ENCODE measurements at regions not wholly inside any gene's neighbourhood (a gene's known extent, or its start where the extent isn't known, plus 50 kb on each side); places are given as distances from the start of the nearest gene placed in this dataset.

- TF ChIP-seq CTCF (IDR thresholded peaks at IDR 0.05; ENCODE audit: extremely low read depth, missing control alignments), result no peak
- no peak for DNase-seq (ENCODE audit: low spot score)
Measured at GRCh38 chr1:60359431-60359830, 285.9 kb upstream of the C1orf87 start.

GRCh38 chr1:60350531-60350930 is 277.0 kb upstream of the C1orf87 start:
- no peak for DNase-seq (ENCODE audit: low spot score)
- TF ChIP-seq CTCF (IDR thresholded peaks at IDR 0.05; ENCODE audit: extremely low read depth, missing control alignments), result no peak

- no peak for DNase-seq (ENCODE audit: low spot score)
- no peak for TF ChIP-seq CTCF (IDR thresholded peaks at IDR 0.05; ENCODE audit: extremely low read depth, missing control alignments)
Measured at GRCh38 chr1:60348884-60349283, 275.3 kb upstream of the C1orf87 start.

- no peak for DNase-seq (ENCODE audit: low spot score)
- no peak for TF ChIP-seq CTCF (IDR thresholded peaks at IDR 0.05; ENCODE audit: extremely low read depth, missing control alignments)
Measured at GRCh38 chr1:60345621-60346020, 272.1 kb upstream of the C1orf87 start.

GRCh38 chr1:60345049-60345448 is 271.5 kb upstream of the C1orf87 start:
- DNase-seq (ENCODE audit: low spot score), result no peak
- TF ChIP-seq CTCF (IDR thresholded peaks at IDR 0.05; ENCODE audit: extremely low read depth, missing control alignments), result no peak

- DNase-seq (ENCODE audit: low spot score), result no peak
- TF ChIP-seq CTCF (IDR thresholded peaks at IDR 0.05; ENCODE audit: extremely low read depth, missing control alignments), result no peak
Measured at GRCh38 chr1:60343736-60344135, 270.2 kb upstream of the C1orf87 start.

GRCh38 chr1:60342569-60342968 is 269.0 kb upstream of the C1orf87 start:
- TF ChIP-seq CTCF (IDR thresholded peaks at IDR 0.05; ENCODE audit: extremely low read depth, missing control alignments), result no peak
- DNase-seq (ENCODE audit: low spot score), result no peak
